T-cell (primary cell): ENCODE measurements at regions not wholly inside any gene's neighbourhood (a gene's known extent, or its start where the extent isn't known, plus 50 kb on each side); places are given as distances from the start of the nearest gene placed in this dataset.
A peak's percentile ranks its signal among the peaks of the same experiment; 100 is the strongest.

Experiments used
- ATAC-seq, 4 experiments: fragments of 200-7000 bp in 3 of 4; fragments of 150-1000 bp in 1 of 4; cut with Tn5 transposase; replicated peaks in 1 of 4; 1 replicate in 3 of 4; 2 replicates in 1 of 4; pipeline ENCODE4 v1.10.0; 2021; ENCODE audit warnings: moderate library complexity in 3 of 4, mild to moderate bottlenecking in 2 of 4, moderate number of reproducible peaks in 1 of 4
- CTCF ChIA-PET, 2 donors: fragments of 300-600 bp; sonication (Branson Sonifier 250); formaldehyde crosslinking; loops; one replicate each; lab custom pipeline; 2022; ENCODE audit warnings: antibody characterized with exemption in 2 of 2; lab: Charles Lee
- POLR2A ChIA-PET, 2 donors: fragments of 300-600 bp; sonication (Branson Sonifier 250); formaldehyde crosslinking; loops; one replicate each; lab custom pipeline; 2022; ENCODE audit warnings: antibody characterized with exemption in 2 of 2; lab: Charles Lee
- DNase-seq, 35 experiments: peaks; one replicate each; pipeline versions ENCODE4 v3.0.0 to v3.0.0-alpha.2; 2013 to 2023
- H3K27ac ChIP-seq: one replicate; pipeline ENCODE4 v1.5.1; 2013; ENCODE audit warnings: low read length
- H3K27me3 ChIP-seq, 2 experiments: replicated peaks in 1 of 2; 1 replicate in 1 of 2; 2 replicates in 1 of 2; pipeline versions ENCODE4 v1.6.1 to v1.7.0; 2013; ENCODE audit warnings: low read length in 1 of 2, mixed read lengths in 1 of 2; ENCODE audit not compliant: control insufficient read depth in 2 of 2, insufficient read depth in 2 of 2; ENCODE audit errors: extremely low read depth in 1 of 2
- H3K36me3 ChIP-seq, 2 donors: 1 replicate in 1 of 2; 2 replicates in 1 of 2; pipeline versions ENCODE4 v1.6.1 to v1.7.0; 2013; ENCODE audit warnings: low read length in 1 of 2; ENCODE audit not compliant: control insufficient read depth in 2 of 2, insufficient read depth in 1 of 2; ENCODE audit errors: extremely low read depth in 1 of 2
- H3K4me1 ChIP-seq, 2 experiments: 1 replicate in 1 of 2; 2 replicates in 1 of 2; pipeline versions ENCODE4 v1.6.1 to v1.7.0; 2013; ENCODE audit warnings: low read length in 2 of 2, mixed read lengths in 1 of 2; ENCODE audit not compliant: insufficient read depth in 2 of 2, control insufficient read depth in 1 of 2; ENCODE audit errors: extremely low read depth in 1 of 2
- H3K4me3 ChIP-seq, 2 donors: 1 replicate in 1 of 2; 2 replicates in 1 of 2; pipeline versions ENCODE4 v1.5.1 to v1.7.0; 2013; ENCODE audit warnings: mild to moderate bottlenecking in 2 of 2, low read length in 1 of 2, moderate library complexity in 1 of 2; ENCODE audit not compliant: control insufficient read depth in 1 of 2; ENCODE audit errors: extremely low read depth in 1 of 2
- H3K9me3 ChIP-seq: 2 replicates; pipeline ENCODE4 v1.7.0; 2013
- H3K27ac Mint-ChIP-seq, 2 donors: one replicate each; pipeline ENCODE4 v1.8.0; 2020 to 2021; ENCODE audit warnings: mild to moderate bottlenecking in 2 of 2, mixed read lengths in 2 of 2
- H3K27me3 Mint-ChIP-seq, 2 donors: one replicate each; pipeline ENCODE4 v1.8.0; 2021 to 2022; ENCODE audit warnings: mixed read lengths in 2 of 2
- H3K36me3 Mint-ChIP-seq: one replicate; pipeline ENCODE4 v1.8.0; 2021; ENCODE audit warnings: mixed read lengths
- H3K4me1 Mint-ChIP-seq, 3 donors: one replicate each; pipeline ENCODE4 v1.8.0; 2020 to 2022; ENCODE audit warnings: mixed read lengths in 3 of 3, mild to moderate bottlenecking in 1 of 3
- H3K4me3 Mint-ChIP-seq, 3 donors: one replicate each; pipeline ENCODE4 v1.8.0; 2020 to 2022; ENCODE audit warnings: mild to moderate bottlenecking in 3 of 3, mixed read lengths in 3 of 3, moderate library complexity in 3 of 3
- H3K9me3 Mint-ChIP-seq, 3 donors: one replicate each; pipeline ENCODE4 v1.8.0; 2020 to 2022; ENCODE audit warnings: mixed read lengths in 3 of 3
- WGBS: methylation state at CpG from one replicate; pipeline ENCODE4 v1.1.5; 2013; ENCODE audit warnings: missing lambda C conversion rate; ENCODE audit not compliant: insufficient coverage; 5-methylcytosine and 5-hydroxymethylcytosine counted together

DNA sequence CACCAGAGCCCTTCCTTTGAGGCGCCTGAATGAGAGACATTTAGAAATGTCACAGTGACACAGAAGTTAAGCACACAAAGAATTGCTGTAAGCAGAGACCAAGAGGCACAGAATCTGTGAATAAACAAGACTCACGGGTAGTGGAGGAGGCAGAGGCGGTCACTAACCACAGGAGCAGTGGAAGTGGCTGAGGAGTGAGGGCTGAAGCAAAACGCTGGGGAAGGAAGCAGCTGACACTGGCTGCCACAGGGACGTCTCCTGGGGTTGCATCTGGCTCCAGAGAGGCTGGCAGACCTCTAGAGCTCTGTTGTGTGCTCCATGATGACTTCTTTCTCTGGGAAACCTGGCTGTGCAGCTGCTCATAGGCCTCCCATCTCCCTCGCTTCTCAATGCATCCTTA lies 65.0 kb upstream of the SLC2A12 start:
- no peak for ATAC-seq
- ChIA-PET CTCF (interaction anchor here in 1 of 2 donors (0.6 to 1.4 kb wide), 3 partner anchors 15 to 823 kb away, joined by 3 read pairs; no protein-coding TSS in a partner anchor), POLR2A (no interaction called here)

DNA sequence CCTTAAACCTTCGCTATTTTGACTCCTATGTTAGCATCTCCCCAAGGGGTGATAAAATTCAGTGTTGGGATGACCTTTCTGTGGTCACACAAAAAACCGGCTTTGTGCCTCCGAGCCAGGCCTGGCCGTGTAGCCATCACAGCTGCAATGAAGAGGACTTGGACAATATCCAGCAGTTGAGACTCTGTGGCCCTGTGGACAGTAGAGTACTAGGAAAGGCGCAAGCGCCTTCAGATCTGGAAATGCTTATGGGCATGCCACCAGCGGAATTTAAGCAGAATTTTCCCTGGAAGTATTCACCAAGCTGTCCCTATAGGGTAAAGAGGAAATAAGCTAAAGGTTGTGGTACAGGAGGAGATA lies 63.3 kb upstream of the SLC2A12 start:
- Mint-ChIP-seq H3K4me3 (no peak overlapping the region), H3K27ac (no peak overlapping the region), H3K4me1 (peaks cover 0 to 16% (median 3%) of the 10 kb centered on the region in 3 donors), H3K27me3 (peaks cover 8% of the 10 kb centered on the region in 2 donors), H3K36me3 (no peaks in the 10 kb centered on the region), H3K9me3 (peaks cover 0 to 4% (median 2%) of the 10 kb centered on the region in 3 donors)
- H3K9me3 ChIP-seq = no peaks in the 10 kb centered on the region
- no peak overlapping the region for H3K27ac ChIP-seq
- H3K4me3 ChIP-seq = no peak overlapping the region
- H3K36me3 ChIP-seq = no peaks in the 10 kb centered on the region
- ATAC-seq (no peak), DNase-seq (no peak)
- peaks cover 0 to 21% of the 10 kb centered on the region in 2 experiments for H3K27me3 ChIP-seq
- ChIA-PET CTCF (interaction anchor here in 1 of 2 donors (0.6 kb wide), 1 partner anchor 28 kb away, joined by 7 read pairs; no protein-coding TSS in a partner anchor), POLR2A (interaction anchor here in 1 of 2 donors (0.6 kb wide), 1 partner anchor 241 kb away, joined by 3 read pairs; no protein-coding TSS in a partner anchor)
- peaks cover 0 to 3% of the 10 kb centered on the region in 2 experiments for H3K4me1 ChIP-seq
- 85% methylated on average over 4 of the region's 7 CpGs for WGBS

More for the DNA sequence above, 65.0 kb upstream of the SLC2A12 start:
- Mint-ChIP-seq H3K9me3 (peaks cover 0 to 4% (median 2%) of the 10 kb centered on the region in 3 donors), H3K4me1 (peaks cover 0 to 10% (median 0%) of the 10 kb centered on the region in 3 donors), H3K27me3 (peaks cover 8% of the 10 kb centered on the region in 2 donors), H3K4me3 (no peak overlapping the region), H3K36me3 (no peaks in the 10 kb centered on the region), H3K27ac (no peak overlapping the region)
- H3K27ac ChIP-seq = no peak overlapping the region
- H3K9me3 ChIP-seq = no peaks in the 10 kb centered on the region
- peaks cover 0 to 21% of the 10 kb centered on the region in 2 experiments for H3K27me3 ChIP-seq
- H3K4me1 ChIP-seq = peaks cover 0 to 3% of the 10 kb centered on the region in 2 experiments
- DNase-seq = peak in 1 of 35 experiments; percentile 1
- H3K36me3 ChIP-seq = no peaks in the 10 kb centered on the region
- H3K4me3 ChIP-seq = no peak overlapping the region
- 20% methylated on average over 6 of the region's 6 CpGs for WGBS

DNA sequence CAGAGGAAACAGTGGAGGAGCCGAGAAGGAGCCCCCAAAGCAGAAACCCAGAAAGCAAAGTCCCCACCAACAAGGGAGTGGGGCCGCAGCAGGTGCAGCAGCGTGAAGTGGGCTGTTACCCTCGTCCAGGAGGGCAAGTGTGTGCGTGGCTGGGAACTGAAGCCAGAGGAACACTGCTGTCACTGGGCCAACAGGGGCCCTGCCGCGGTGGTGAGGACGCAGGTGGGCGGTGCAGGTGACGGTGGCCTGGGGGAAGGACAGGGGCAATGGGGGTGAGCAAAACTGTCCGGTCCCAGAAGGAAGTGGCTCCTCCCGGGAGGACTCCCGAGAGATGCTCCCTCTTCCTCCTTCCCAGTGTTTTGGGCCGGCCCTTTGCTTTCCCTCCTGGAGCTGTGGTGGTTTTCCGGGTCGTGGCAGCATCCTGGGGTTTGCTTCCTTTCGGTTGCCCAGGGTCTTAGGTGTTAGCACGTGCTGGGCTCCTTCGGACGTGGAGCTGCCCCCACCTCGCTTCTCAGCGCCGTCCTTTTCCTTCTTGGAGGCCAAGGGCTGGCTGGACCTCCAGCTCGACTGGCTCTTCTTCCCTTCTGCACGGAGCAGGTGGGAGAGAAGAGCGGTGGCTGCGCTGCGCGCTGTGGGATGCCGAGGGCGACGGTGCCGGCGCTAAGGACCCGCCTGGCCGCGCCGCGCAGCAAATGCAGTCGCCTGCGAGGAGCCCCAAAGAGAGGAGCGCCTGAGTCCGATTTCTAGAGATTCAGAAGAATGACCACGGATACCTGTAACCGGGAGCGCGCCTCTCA lies 62.7 kb upstream of the SLC2A12 start:
- peaks cover 0 to 16% (median 3%) of the 10 kb centered on the region in 3 donors for H3K4me1 Mint-ChIP-seq
- no peak overlapping the region for H3K4me3 ChIP-seq
- H3K27ac ChIP-seq = no peak overlapping the region
- POLR2A ChIA-PET = interaction anchor here in 1 of 2 donors (0.6 kb wide), 1 partner anchor 240 kb away, joined by 3 read pairs; no protein-coding TSS in a partner anchor
- ATAC-seq = no peak
- CTCF ChIA-PET = interaction anchor here (0.5 to 0.6 kb wide), 2 partner anchors 29 to 825 kb away, joined by 3 to 7 read pairs; no protein-coding TSS in a partner anchor
- no peak overlapping the region for H3K4me3 Mint-ChIP-seq
- H3K4me1 ChIP-seq = peaks cover 0 to 3% of the 10 kb centered on the region in 2 experiments
- no peaks in the 10 kb centered on the region for H3K36me3 ChIP-seq
- peaks cover 0 to 4% (median 2%) of the 10 kb centered on the region in 3 donors for H3K9me3 Mint-ChIP-seq
- H3K27ac Mint-ChIP-seq = no peak overlapping the region
- no peak for DNase-seq
- H3K27me3 Mint-ChIP-seq = peaks cover 8% of the 10 kb centered on the region in 2 donors
- no peaks in the 10 kb centered on the region for H3K9me3 ChIP-seq
- no peaks in the 10 kb centered on the region for H3K36me3 Mint-ChIP-seq
- WGBS = 65% methylated on average over 25 of the region's 47 CpGs
- peaks cover 0 to 21% of the 10 kb centered on the region in 2 experiments for H3K27me3 ChIP-seq

DNA sequence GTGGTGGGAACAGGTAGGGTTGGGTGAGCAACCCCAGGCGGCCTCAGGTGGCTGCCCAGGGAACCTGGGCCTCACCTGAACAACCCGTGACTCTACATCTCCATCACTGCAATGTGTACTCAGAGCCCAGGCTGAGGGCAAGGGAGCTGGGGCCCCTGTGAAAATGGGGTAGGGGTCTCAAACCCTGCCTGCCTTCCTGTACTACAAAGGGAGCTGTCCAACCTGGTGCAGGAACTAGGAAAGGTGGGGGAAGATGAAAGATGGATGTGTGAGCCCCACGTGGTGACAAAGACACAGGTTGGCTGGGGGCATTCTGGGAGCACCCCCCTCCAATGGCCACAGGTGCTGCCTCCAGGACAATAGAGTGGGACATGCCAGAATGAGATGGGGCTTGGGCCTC lies 62.1 kb upstream of the SLC2A12 start:
- WGBS = no CpG with 5 or more reads among the region's 3 CpGs
- no peaks in the 10 kb centered on the region for H3K9me3 ChIP-seq
- H3K36me3 Mint-ChIP-seq = no peaks in the 10 kb centered on the region
- ChIA-PET POLR2A (no interaction called here), CTCF (interaction anchor here in 1 of 2 donors (0.5 to 1.9 kb wide), 5 partner anchors 13 to 1095 kb away, joined by 3 to 9 read pairs (median 4); no protein-coding TSS in a partner anchor)
- H3K4me3 ChIP-seq = no peak overlapping the region
- H3K27me3 ChIP-seq = peaks cover 0 to 21% of the 10 kb centered on the region in 2 experiments
- no peak overlapping the region for H3K27ac ChIP-seq
- H3K4me1 Mint-ChIP-seq = peaks cover 0 to 16% (median 3%) of the 10 kb centered on the region in 3 donors
- no peak overlapping the region for H3K27ac Mint-ChIP-seq
- H3K36me3 ChIP-seq = no peaks in the 10 kb centered on the region
- peaks cover 8 to 11% of the 10 kb centered on the region in 2 donors for H3K27me3 Mint-ChIP-seq
- DNase-seq (no peak), ATAC-seq (no peak)
- no peaks in the 10 kb centered on the region for H3K9me3 Mint-ChIP-seq
- H3K4me3 Mint-ChIP-seq = no peak overlapping the region
- peaks cover 0 to 3% of the 10 kb centered on the region in 2 experiments for H3K4me1 ChIP-seq

DNA sequence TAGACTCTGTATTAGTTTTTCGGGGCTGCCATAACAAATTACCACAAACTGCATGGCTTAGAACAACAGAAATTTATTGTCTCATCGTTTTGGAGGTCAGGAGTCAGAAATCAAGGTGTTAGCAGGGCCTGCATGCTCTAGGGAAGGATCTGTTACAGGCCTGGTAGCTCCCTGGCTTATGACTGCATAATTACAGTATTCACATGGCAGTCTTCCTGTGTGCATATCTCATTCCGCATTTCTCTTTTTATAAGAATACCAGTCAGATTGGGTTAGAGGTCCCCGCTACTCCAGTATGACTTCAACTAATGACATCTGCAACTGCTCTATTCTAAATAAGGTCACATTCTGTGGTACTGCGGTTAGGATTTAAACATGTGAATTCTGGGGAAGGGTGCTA lies 59.3 kb upstream of the SLC2A12 start:
- Histone ChIP-seq H3K4me3 (no peak overlapping the region), H3K27me3 (peaks cover 0 to 18% of the 10 kb centered on the region in 2 experiments), H3K36me3 (no peaks in the 10 kb centered on the region), H3K9me3 (no peaks in the 10 kb centered on the region), H3K27ac (no peak overlapping the region), H3K4me1 (no peaks in the 10 kb centered on the region)
- Mint-ChIP-seq H3K36me3 (no peaks in the 10 kb centered on the region), H3K4me1 (peaks cover 0 to 9% (median 3%) of the 10 kb centered on the region in 3 donors), H3K27ac (no peak overlapping the region), H3K27me3 (peaks cover 15 to 20% of the 10 kb centered on the region in 2 donors), H3K9me3 (no peaks in the 10 kb centered on the region), H3K4me3 (no peak overlapping the region)
- ATAC-seq = no peak
- DNase-seq = no peak
- POLR2A ChIA-PET = interaction anchor here in 1 of 2 donors (0.6 kb wide), 1 partner anchor 410 kb away, joined by 5 read pairs; no protein-coding TSS in a partner anchor
- CTCF ChIA-PET = interaction anchor here (0.5 to 2.7 kb wide), 18 partner anchors 9 to 1911 kb away, joined by 3 to 14 read pairs (median 5); no protein-coding TSS in a partner anchor
- no CpG with 5 or more reads among the region's 5 CpGs for WGBS

DNA sequence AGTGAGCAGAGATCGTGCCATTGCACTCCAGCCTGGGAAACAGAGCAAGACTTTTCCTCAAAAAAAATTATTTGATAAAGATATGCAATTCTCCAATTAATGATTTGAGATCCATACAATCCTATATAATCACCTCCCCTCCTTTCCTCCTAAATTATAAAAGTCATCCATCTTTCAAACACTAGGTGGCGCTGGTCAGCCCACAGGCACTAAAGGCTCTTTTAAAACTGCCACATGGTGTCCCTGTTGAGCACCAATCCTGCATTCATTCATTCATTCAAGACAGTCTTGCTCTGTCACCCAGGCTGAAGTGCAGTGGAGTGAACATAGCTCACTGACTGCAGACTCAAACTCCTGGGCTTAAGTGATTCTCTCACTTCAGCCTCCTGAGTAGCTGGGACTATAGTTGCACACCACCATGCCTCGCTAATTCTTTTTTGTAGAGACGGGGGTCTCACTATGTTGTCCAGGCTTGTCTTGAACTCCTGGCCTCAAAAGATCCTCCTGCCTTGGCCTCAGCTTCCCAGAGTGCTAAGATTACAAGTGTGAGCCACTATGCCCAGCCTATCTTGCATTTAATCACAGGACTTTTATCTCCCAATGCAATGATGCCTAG lies 58.7 kb upstream of the SLC2A12 start:
- H3K9me3 ChIP-seq = no peaks in the 10 kb centered on the region
- Mint-ChIP-seq H3K4me3 (no peak overlapping the region), H3K27me3 (peaks cover 15 to 20% of the 10 kb centered on the region in 2 donors), H3K27ac (no peak overlapping the region), H3K36me3 (no peaks in the 10 kb centered on the region), H3K9me3 (no peaks in the 10 kb centered on the region), H3K4me1 (peaks cover 0 to 9% (median 3%) of the 10 kb centered on the region in 3 donors)
- peaks cover 0 to 18% of the 10 kb centered on the region in 2 experiments for H3K27me3 ChIP-seq
- WGBS = 62% methylated on average over 3 of the region's 4 CpGs
- CTCF ChIA-PET = interaction anchor here (0.5 to 2.7 kb wide), 18 partner anchors 8 to 1911 kb away, joined by 3 to 14 read pairs (median 5); no protein-coding TSS in a partner anchor
- H3K27ac ChIP-seq = no peak overlapping the region
- no peaks in the 10 kb centered on the region for H3K4me1 ChIP-seq
- no peak overlapping the region for H3K4me3 ChIP-seq
- POLR2A ChIA-PET = interaction anchor here in 1 of 2 donors (0.6 kb wide), 1 partner anchor 411 kb away, joined by 5 read pairs; no protein-coding TSS in a partner anchor
- H3K36me3 ChIP-seq = no peaks in the 10 kb centered on the region
- ATAC-seq (peak; percentile 43 to 57 (median 49)), DNase-seq (peak in 27 of 35 experiments; percentile 7 to 78 (median 25))
